ENCODE measurements at regions not wholly inside any gene's neighbourhood (a gene's known extent, or its start where the extent isn't known, plus 50 kb on each side); places are given as distances from the start of the nearest gene placed in this dataset.

DNA sequence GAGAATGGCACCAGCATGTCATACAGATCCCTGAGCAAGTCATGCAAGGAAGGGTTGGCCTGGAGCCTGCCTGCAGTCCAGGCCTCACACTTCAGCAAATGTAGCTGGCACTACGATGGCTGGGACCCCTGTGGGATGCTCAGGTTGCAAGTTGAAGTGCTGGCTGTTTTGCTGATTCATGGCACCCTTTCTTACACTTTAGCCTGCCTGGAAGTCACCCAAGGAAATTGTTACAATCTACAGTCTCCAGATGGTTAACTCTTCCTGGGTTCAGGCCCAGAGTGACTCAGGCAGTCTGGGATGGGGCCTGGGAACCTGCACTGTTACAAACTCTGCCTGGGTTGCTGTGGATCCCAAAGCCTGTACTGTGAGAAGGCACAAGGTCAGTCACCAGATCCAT is 91.0 kb upstream of the SLC6A11 start (continued):
- TF ChIP-seq, protein P1, sequence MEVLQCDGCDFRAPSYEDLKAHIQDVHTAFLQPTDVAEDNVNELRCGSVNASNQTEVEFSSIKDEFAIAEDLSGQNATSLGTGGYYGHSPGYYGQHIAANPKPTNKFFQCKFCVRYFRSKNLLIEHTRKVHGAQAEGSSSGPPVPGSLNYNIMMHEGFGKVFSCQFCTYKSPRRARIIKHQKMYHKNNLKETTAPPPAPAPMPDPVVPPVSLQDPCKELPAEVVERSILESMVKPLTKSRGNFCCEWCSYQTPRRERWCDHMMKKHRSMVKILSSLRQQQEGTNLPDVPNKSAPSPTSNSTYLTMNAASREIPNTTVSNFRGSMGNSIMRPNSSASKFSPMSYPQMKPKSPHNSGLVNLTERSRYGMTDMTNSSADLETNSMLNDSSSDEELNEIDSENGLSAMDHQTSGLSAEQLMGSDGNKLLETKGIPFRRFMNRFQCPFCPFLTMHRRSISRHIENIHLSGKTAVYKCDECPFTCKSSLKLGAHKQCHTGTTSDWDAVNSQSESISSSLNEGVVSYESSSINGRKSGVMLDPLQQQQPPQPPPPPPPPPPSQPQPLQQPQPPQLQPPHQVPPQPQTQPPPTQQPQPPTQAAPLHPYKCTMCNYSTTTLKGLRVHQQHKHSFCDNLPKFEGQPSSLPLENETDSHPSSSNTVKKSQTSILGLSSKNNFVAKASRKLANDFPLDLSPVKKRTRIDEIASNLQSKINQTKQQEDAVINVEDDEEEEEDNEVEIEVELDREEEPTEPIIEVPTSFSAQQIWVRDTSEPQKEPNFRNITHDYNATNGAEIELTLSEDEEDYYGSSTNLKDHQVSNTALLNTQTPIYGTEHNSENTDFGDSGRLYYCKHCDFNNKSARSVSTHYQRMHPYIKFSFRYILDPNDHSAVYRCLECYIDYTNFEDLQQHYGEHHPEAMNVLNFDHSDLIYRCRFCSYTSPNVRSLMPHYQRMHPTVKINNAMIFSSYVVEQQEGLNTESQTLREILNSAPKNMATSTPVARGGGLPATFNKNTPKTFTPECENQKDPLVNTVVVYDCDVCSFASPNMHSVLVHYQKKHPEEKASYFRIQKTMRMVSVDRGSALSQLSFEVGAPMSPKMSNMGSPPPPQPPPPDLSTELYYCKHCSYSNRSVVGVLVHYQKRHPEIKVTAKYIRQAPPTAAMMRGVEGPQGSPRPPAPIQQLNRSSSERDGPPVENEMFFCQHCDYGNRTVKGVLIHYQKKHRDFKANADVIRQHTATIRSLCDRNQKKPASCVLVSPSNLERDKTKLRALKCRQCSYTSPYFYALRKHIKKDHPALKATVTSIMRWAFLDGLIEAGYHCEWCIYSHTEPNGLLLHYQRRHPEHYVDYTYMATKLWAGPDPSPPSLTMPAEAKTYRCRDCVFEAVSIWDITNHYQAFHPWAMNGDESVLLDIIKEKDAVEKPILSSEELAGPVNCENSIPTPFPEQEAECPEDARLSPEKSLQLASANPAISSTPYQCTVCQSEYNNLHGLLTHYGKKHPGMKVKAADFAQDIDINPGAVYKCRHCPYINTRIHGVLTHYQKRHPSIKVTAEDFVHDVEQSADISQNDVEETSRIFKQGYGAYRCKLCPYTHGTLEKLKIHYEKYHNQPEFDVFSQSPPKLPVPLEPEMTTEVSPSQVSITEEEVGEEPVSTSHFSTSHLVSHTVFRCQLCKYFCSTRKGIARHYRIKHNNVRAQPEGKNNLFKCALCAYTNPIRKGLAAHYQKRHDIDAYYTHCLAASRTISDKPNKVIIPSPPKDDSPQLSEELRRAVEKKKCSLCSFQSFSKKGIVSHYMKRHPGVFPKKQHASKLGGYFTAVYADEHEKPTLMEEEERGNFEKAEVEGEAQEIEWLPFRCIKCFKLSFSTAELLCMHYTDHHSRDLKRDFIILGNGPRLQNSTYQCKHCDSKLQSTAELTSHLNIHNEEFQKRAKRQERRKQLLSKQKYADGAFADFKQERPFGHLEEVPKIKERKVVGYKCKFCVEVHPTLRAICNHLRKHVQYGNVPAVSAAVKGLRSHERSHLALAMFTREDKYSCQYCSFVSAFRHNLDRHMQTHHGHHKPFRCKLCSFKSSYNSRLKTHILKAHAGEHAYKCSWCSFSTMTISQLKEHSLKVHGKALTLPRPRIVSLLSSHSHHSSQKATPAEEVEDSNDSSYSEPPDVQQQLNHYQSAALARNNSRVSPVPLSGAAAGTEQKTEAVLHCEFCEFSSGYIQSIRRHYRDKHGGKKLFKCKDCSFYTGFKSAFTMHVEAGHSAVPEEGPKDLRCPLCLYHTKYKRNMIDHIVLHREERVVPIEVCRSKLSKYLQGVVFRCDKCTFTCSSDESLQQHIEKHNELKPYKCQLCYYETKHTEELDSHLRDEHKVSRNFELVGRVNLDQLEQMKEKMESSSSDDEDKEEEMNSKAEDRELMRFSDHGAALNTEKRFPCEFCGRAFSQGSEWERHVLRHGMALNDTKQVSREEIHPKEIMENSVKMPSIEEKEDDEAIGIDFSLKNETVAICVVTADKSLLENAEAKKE (CRISPR knock-in tag; IDR thresholded peaks at IDR 0.05), result no peak

DNA sequence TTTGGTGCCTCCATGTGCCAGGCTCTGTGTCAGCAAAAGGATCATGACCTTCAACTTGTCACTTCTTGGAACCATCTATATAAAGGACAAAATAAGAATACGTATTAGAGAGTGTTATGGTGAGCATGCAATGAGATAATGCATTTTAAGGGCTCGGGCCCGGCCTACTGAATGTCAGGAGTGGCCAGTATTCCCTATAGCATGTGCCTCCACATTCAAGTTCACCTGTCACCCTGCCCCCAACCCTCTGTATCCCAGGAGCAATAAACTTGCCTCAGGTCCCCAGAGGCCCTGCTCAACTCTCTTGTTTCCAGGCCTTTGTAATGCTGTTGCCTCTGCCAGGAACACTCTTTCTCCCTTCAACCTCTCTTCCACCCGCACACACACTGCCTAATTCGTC is 90.2 kb upstream of the SLC6A11 start:
- no peak for DNase-seq (ENCODE audit: low spot score)
- Mint-ChIP-seq H3K36me3 (ENCODE audit: low read depth) (no peaks in the 10 kb centered on the region), H3K4me3 (no peak overlapping the region), H3K9me3 (no peaks in the 10 kb centered on the region), H3K27ac (no peak overlapping the region), H3K27me3 (ENCODE audit: insufficient read depth, low read depth, poor library complexity) (peaks cover 4% of the 10 kb centered on the region), H3K4me1 (peaks cover 25% of the 10 kb centered on the region)
- Histone ChIP-seq H3K79me2 (replicated peaks; ENCODE audit: insufficient read depth) (no peaks in the 10 kb centered on the region), H3K4me1 (ENCODE audit: insufficient read depth) (peaks cover 6% of the 10 kb centered on the region; the same call in 1 of the 2 replicates), H3F3A (replicated peaks; ENCODE audit: low read depth) (no peaks in the 10 kb centered on the region), H2AFZ (no peak overlapping the region), H3K27ac (ENCODE audit: low read depth) (no peak overlapping the region), H3K36me3 (ENCODE audit: insufficient read depth) (no peaks in the 10 kb centered on the region), H3K4me2 (no peak overlapping the region), H3K4me3 (no peak overlapping the region), H3K27me3 (ENCODE audit: insufficient read depth) (no peaks in the 10 kb centered on the region), H4K20me1 (replicated peaks; ENCODE audit: insufficient read depth) (no peaks in the 10 kb centered on the region), H3K9me2 (ENCODE audit: insufficient read depth) (no peaks in the 10 kb centered on the region)
- ATAC-seq, result no peak
- TF ChIP-seq ZNF114 (CRISPR knock-in tag; IDR thresholded peaks at IDR 0.05) (no peak), EZH2phosphoT487 (IDR thresholded peaks at IDR 0.05; ENCODE audit: unreplicated experiment) (no peak), EZH2 (IDR thresholded peaks at IDR 0.05; ENCODE audit: low read depth, unreplicated experiment) (no peak), ZNF331 (CRISPR knock-in tag; IDR thresholded peaks at IDR 0.05; ENCODE audit: low read depth) (no peak), JUNB (IDR thresholded peaks at IDR 0.05; ENCODE audit: unreplicated experiment) (no peak)
- TF ChIP-seq, protein P2, sequence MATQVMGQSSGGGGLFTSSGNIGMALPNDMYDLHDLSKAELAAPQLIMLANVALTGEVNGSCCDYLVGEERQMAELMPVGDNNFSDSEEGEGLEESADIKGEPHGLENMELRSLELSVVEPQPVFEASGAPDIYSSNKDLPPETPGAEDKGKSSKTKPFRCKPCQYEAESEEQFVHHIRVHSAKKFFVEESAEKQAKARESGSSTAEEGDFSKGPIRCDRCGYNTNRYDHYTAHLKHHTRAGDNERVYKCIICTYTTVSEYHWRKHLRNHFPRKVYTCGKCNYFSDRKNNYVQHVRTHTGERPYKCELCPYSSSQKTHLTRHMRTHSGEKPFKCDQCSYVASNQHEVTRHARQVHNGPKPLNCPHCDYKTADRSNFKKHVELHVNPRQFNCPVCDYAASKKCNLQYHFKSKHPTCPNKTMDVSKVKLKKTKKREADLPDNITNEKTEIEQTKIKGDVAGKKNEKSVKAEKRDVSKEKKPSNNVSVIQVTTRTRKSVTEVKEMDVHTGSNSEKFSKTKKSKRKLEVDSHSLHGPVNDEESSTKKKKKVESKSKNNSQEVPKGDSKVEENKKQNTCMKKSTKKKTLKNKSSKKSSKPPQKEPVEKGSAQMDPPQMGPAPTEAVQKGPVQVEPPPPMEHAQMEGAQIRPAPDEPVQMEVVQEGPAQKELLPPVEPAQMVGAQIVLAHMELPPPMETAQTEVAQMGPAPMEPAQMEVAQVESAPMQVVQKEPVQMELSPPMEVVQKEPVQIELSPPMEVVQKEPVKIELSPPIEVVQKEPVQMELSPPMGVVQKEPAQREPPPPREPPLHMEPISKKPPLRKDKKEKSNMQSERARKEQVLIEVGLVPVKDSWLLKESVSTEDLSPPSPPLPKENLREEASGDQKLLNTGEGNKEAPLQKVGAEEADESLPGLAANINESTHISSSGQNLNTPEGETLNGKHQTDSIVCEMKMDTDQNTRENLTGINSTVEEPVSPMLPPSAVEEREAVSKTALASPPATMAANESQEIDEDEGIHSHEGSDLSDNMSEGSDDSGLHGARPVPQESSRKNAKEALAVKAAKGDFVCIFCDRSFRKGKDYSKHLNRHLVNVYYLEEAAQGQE (IDR thresholded peaks at IDR 0.05; ENCODE audit: unreplicated experiment), result no peak
- TF ChIP-seq, protein P3, sequence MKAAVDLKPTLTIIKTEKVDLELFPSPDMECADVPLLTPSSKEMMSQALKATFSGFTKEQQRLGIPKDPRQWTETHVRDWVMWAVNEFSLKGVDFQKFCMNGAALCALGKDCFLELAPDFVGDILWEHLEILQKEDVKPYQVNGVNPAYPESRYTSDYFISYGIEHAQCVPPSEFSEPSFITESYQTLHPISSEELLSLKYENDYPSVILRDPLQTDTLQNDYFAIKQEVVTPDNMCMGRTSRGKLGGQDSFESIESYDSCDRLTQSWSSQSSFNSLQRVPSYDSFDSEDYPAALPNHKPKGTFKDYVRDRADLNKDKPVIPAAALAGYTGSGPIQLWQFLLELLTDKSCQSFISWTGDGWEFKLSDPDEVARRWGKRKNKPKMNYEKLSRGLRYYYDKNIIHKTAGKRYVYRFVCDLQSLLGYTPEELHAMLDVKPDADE (IDR thresholded peaks at IDR 0.05), result no peak
